ENCODE measurements at regions not wholly inside any gene's neighbourhood (a gene's known extent, or its start where the extent isn't known, plus 50 kb on each side); places are given as distances from the start of the nearest gene placed in this dataset.

DNA sequence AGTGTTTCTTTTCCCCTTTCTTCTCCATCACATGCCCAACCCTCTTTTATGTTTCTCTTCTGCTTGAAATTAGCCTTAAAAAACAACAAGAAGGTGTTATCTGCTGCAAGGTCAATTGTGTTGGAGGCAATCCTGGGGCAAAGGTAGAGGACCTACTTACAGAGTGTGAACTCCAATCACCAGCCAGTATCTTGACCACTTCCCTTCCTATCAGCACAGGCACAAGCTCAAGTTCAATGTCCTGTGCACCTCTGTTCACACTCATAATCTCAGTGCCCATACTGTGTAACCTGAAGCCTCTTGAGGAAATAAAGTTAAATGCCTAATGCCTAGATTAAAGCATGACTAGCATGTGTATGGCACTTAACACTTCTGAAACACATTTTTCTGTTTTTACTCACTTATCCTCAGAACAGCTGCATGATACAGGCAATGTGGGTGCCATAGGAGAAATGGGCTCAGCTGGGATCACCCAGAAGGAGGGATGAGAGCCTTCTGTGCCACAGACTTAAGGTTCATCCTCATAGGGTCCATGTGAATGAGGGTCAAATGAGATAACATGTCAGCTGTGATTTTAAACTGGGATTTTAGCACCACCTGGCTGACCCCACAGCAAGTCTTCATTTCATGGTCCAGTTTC, 701.5 kb downstream of the BCL11A start:
- Mint-ChIP-seq H3K4me1 (ENCODE audit: low read depth) (no peaks in the 10 kb centered on the region), H3K4me3 (no peak overlapping the region), H3K27ac (no peak overlapping the region), H3K36me3 (ENCODE audit: low read depth) (0 out of 2 replicates have a peak, but pooled peaks cover 4% of the 10 kb centered on the region), H3K27me3 (ENCODE audit: insufficient read depth) (no peaks in the 10 kb centered on the region), H3K9me3 (peaks cover 10% of the 10 kb centered on the region)
- no peak for DNase-seq
- TF ChIP-seq, protein P1, sequence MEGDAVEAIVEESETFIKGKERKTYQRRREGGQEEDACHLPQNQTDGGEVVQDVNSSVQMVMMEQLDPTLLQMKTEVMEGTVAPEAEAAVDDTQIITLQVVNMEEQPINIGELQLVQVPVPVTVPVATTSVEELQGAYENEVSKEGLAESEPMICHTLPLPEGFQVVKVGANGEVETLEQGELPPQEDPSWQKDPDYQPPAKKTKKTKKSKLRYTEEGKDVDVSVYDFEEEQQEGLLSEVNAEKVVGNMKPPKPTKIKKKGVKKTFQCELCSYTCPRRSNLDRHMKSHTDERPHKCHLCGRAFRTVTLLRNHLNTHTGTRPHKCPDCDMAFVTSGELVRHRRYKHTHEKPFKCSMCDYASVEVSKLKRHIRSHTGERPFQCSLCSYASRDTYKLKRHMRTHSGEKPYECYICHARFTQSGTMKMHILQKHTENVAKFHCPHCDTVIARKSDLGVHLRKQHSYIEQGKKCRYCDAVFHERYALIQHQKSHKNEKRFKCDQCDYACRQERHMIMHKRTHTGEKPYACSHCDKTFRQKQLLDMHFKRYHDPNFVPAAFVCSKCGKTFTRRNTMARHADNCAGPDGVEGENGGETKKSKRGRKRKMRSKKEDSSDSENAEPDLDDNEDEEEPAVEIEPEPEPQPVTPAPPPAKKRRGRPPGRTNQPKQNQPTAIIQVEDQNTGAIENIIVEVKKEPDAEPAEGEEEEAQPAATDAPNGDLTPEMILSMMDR (IDR thresholded peaks at IDR 0.05), result no peak

DNA sequence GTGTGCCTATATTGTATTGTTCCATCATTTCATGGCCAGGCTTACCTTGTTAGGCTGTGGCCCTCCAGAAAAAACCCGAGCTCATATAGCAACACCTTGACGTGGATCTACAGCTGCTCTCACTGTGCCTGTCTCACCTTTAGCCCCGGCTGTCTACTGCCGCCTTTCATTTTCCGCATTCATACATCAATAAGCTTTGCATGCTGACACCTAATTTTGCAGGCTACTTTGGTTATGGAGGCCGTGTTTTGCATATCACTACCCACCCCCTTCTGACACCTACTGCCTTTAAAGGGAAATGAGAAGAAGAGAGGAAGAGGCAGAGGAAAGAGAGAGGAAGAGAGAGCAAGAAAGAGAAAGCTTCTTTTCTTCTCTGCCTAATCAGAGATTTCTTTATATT, 702.9 kb downstream of the BCL11A start:
- TF ChIP-seq, protein P1 (IDR thresholded peaks at IDR 0.05), result no peak

DNA sequence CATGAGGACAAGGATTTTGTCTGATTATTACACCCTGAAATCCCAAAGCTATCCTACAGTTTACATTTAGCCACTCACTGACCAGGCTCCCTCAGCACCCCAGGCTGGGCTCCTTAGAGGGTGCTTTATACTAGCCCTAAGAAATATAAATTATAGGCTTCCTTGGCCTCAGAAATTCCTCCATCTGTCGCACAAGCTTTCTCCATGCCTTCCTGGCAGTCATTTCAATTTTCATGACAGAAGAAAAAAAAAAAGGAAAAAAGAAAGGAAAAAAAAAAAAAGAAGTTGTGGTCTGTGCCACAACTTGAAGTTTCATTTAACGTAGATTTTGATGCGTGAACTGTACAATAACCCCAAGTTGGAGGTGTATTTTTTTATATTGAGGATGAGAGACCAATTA, 719.5 kb downstream of the BCL11A start:
- Mint-ChIP-seq H3K27me3 (ENCODE audit: insufficient read depth) (no peaks in the 10 kb centered on the region), H3K4me3 (no peak overlapping the region), H3K36me3 (ENCODE audit: low read depth) (no peaks in the 10 kb centered on the region), H3K9me3 (peaks cover 36% of the 10 kb centered on the region), H3K27ac (no peak overlapping the region), H3K4me1 (ENCODE audit: low read depth) (no peaks in the 10 kb centered on the region)
- DNase-seq, result no peak
- TF ChIP-seq, protein P1 (IDR thresholded peaks at IDR 0.05), result no peak

More for the DNA sequence above, 702.9 kb downstream of the BCL11A start:
- H3K27me3 Mint-ChIP-seq (ENCODE audit: insufficient read depth), result no peaks in the 10 kb centered on the region
- no peak overlapping the region for H3K27ac Mint-ChIP-seq
- no peaks in the 10 kb centered on the region for H3K4me1 Mint-ChIP-seq (ENCODE audit: low read depth)
- H3K36me3 Mint-ChIP-seq (ENCODE audit: low read depth), result 0 out of 2 replicates have a peak, but pooled peaks cover 4% of the 10 kb centered on the region
- no peak for DNase-seq
- no peak overlapping the region for H3K4me3 Mint-ChIP-seq
- peaks cover 15% of the 10 kb centered on the region for H3K9me3 Mint-ChIP-seq

DNA sequence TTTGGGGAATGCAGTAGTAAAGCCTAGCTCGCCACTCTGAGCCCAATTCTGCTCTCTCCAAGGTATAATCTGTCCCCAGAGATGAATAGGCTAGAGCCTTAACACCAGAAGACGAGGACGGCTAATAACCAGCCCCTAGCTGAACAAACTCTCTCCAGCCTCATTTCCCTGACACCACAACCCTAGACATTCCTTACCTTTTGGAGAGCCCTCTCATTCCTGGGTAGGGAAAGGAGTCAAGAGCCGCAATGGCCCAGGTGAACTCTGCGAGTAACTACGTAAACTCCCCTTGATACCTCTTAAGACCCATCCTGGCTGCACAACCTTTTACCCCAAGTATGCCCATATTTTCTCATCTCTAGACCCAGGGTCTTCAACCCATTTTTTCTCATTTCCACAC, 722.9 kb downstream of the BCL11A start:
- no peak for DNase-seq
- no peak overlapping the region for H3K27ac Mint-ChIP-seq
- H3K36me3 Mint-ChIP-seq (ENCODE audit: low read depth), result no peaks in the 10 kb centered on the region
- TF ChIP-seq, protein P1 (IDR thresholded peaks at IDR 0.05), result no peak
- no peak overlapping the region for H3K4me3 Mint-ChIP-seq
- peaks cover 22% of the 10 kb centered on the region for H3K9me3 Mint-ChIP-seq
- no peaks in the 10 kb centered on the region for H3K4me1 Mint-ChIP-seq (ENCODE audit: low read depth)
- no peaks in the 10 kb centered on the region for H3K27me3 Mint-ChIP-seq (ENCODE audit: insufficient read depth)

DNA sequence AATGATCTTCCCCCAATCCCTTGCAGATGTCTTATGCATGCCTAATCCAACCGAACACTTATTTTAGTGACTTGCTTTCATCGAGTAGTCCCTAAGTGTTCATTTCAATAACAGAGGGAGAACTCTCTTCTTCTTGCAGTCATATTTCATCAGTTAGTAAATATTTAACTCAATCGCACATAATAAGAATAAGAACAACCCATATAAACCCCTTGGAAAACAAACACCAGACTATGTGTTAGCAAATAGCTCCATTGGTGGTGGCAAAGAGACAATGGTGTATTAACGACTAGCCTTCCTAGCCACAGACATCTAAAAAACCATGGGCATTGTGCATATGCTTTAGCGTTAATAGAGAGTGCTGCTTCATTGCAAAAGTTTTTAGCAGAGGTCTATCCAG, 725.8 kb downstream of the BCL11A start:
- peaks cover 19% of the 10 kb centered on the region for H3K9me3 Mint-ChIP-seq
- H3K27ac Mint-ChIP-seq, result no peak overlapping the region
- no peak for DNase-seq

More for the DNA sequence above, 725.8 kb downstream of the BCL11A start:
- H3K27me3 Mint-ChIP-seq (ENCODE audit: insufficient read depth), result peaks cover 2% of the 10 kb centered on the region; the same call in 1 of the 2 replicates
- no peaks in the 10 kb centered on the region for H3K36me3 Mint-ChIP-seq (ENCODE audit: low read depth)
- no peak overlapping the region for H3K4me3 Mint-ChIP-seq
- no peaks in the 10 kb centered on the region for H3K4me1 Mint-ChIP-seq (ENCODE audit: low read depth)
- TF ChIP-seq, protein P1 (IDR thresholded peaks at IDR 0.05), result no peak

Measured in HFFc6 (cell line).